ENCODE measurements at regions not wholly inside any gene's neighbourhood (a gene's known extent, or its start where the extent isn't known, plus 50 kb on each side); places are given as distances from the start of the nearest gene placed in this dataset.

- Histone ChIP-seq H3K27me3 (ENCODE audit: control insufficient read depth, insufficient read depth, low read length) (no peaks in the 10 kb centered on the region), H3K36me3 (ENCODE audit: control insufficient read depth, insufficient read depth, low read length) (no peaks in the 10 kb centered on the region), H3K4me3 (ENCODE audit: low read depth, low read length) (no peak overlapping the region)
- TF ChIP-seq, protein P1, sequence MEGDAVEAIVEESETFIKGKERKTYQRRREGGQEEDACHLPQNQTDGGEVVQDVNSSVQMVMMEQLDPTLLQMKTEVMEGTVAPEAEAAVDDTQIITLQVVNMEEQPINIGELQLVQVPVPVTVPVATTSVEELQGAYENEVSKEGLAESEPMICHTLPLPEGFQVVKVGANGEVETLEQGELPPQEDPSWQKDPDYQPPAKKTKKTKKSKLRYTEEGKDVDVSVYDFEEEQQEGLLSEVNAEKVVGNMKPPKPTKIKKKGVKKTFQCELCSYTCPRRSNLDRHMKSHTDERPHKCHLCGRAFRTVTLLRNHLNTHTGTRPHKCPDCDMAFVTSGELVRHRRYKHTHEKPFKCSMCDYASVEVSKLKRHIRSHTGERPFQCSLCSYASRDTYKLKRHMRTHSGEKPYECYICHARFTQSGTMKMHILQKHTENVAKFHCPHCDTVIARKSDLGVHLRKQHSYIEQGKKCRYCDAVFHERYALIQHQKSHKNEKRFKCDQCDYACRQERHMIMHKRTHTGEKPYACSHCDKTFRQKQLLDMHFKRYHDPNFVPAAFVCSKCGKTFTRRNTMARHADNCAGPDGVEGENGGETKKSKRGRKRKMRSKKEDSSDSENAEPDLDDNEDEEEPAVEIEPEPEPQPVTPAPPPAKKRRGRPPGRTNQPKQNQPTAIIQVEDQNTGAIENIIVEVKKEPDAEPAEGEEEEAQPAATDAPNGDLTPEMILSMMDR (IDR thresholded peaks at IDR 0.05; ENCODE audit: insufficient read depth, low read length, poor library complexity, severe bottlenecking), result no peak
- DNase-seq (ENCODE audit: low read depth), result no peak
Measured at GRCh38 chr21:16086121-16086520, 356.3 kb downstream of the USP25 start.

DNA sequence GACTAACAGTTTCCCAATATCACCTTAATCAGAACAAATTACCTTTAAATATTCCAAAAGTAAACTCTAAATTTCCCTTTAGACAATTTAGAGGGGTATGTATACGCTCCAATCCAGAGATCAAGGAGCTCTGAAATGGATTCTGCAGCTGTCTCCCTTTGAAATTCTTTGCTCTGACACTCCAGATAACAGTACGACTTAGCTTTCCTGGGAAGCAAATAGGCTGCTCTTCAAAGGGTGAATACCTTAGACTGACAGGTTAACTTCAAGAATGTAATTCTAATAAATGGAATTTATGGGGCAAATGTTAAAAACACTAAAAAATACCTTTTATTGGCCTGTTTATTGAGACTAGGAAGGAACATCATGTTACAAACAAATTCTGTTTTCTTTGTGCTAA, 357.2 kb downstream of the USP25 start:
- Histone ChIP-seq H3K27me3 (ENCODE audit: control insufficient read depth, insufficient read depth, low read length) (no peaks in the 10 kb centered on the region), H3K36me3 (ENCODE audit: control insufficient read depth, insufficient read depth, low read length) (no peaks in the 10 kb centered on the region), H3K4me3 (ENCODE audit: low read depth, low read length) (no peak overlapping the region)
- TF ChIP-seq, protein P1 (IDR thresholded peaks at IDR 0.05; ENCODE audit: insufficient read depth, low read length, poor library complexity, severe bottlenecking), result no peak
- no peak for DNase-seq (ENCODE audit: low read depth)

DNA sequence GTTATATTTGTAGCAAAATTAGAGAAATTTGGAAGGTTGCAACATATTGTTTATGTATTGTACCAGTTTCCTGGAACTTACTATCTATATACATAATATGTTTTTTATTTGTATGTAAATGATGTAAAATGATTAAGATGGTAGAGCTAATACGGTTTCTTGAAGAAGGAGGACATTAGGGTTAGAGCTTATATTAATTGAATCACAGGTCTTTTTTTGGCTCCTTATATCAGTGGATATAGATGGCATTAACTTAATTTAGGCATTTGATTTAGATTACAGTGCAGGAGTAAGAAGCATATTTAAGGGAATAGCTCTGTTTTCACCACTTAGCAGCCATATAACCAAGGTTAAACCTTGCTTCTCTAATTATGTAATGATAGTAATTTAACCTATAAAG, 357.7 kb downstream of the USP25 start:
- H3K36me3 ChIP-seq (ENCODE audit: control insufficient read depth, insufficient read depth, low read length), result no peaks in the 10 kb centered on the region
- TF ChIP-seq, protein P1 (IDR thresholded peaks at IDR 0.05; ENCODE audit: insufficient read depth, low read length, poor library complexity, severe bottlenecking), result no peak
- no peaks in the 10 kb centered on the region for H3K27me3 ChIP-seq (ENCODE audit: control insufficient read depth, insufficient read depth, low read length)
- no peak for DNase-seq (ENCODE audit: low read depth)
- H3K4me3 ChIP-seq (ENCODE audit: low read depth, low read length), result no peak overlapping the region

DNA sequence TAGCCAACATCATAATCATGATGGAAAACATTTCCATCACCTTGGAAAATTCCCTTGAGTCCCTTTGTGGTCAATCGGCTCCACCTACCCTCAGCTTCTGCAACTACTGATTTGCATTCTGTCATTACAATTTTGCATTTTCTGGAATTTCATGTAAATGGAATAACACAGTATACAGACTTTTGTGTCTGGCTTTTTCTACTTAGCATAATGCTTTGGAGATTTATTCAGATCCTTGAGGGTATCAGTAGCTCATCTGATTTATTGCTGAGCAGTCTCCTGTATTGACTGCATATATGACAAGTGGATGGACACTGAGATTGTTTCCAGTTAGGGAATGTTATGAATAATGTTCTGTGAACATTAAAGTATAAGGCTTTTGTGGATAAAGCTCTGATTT, 358.3 kb downstream of the USP25 start:
- TF ChIP-seq, protein P1 (IDR thresholded peaks at IDR 0.05; ENCODE audit: insufficient read depth, low read length, poor library complexity, severe bottlenecking), result no peak
- H3K36me3 ChIP-seq (ENCODE audit: control insufficient read depth, insufficient read depth, low read length), result no peaks in the 10 kb centered on the region
- no peak for DNase-seq (ENCODE audit: low read depth)
- H3K27me3 ChIP-seq (ENCODE audit: control insufficient read depth, insufficient read depth, low read length), result no peaks in the 10 kb centered on the region
- no peak overlapping the region for H3K4me3 ChIP-seq (ENCODE audit: low read depth, low read length)

DNA sequence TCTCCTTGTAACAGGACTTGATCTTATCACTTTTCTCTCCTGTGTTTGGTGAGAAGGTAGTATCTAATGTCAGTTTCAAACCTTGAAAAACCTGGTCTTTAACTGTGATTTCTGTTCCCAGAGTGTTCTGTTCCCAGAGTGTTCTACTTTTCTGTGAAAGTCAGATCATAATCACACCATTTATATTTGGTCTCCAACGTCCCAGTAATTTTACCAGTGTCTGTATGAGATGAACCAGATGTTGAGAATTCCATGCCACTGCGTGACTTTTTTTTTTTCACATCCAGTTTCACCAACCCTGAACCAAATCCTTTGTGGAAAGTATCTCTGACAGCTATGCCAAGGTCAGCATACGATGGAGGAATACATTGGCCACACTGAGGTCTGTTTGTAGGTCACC, 365.2 kb downstream of the USP25 start:
- H3K4me3 ChIP-seq (ENCODE audit: low read depth, low read length), result no peak overlapping the region
- no peak for DNase-seq (ENCODE audit: low read depth)
- H3K27me3 ChIP-seq (ENCODE audit: control insufficient read depth, insufficient read depth, low read length), result no peaks in the 10 kb centered on the region
- TF ChIP-seq, protein P1 (IDR thresholded peaks at IDR 0.05; ENCODE audit: insufficient read depth, low read length, poor library complexity, severe bottlenecking), result no peak
- H3K36me3 ChIP-seq (ENCODE audit: control insufficient read depth, insufficient read depth, low read length), result no peaks in the 10 kb centered on the region

DNA sequence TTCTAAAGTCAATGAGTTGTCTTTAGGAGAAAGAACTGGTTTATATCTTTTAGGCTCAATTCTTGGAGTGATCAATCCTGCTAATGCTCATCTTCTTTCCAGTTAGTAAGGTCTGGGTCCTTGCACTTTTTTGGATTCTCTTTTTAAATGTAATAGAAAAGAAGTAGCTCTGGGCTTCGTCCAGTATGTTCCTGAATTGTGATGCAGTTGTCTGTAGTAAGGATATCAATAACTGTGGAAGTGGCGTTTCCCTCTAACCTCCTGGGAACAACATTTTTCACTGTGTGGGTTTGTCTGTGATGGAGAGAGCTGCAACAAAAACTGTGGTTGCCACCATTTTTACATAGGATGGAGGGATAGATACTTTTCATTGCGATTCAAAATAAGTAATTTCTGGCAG, 367.2 kb downstream of the USP25 start:
- H3K27me3 ChIP-seq (ENCODE audit: control insufficient read depth, insufficient read depth, low read length), result no peaks in the 10 kb centered on the region
- no peaks in the 10 kb centered on the region for H3K36me3 ChIP-seq (ENCODE audit: control insufficient read depth, insufficient read depth, low read length)
- DNase-seq (ENCODE audit: low read depth), result no peak
- TF ChIP-seq, protein P1 (IDR thresholded peaks at IDR 0.05; ENCODE audit: insufficient read depth, low read length, poor library complexity, severe bottlenecking), result no peak
- H3K4me3 ChIP-seq (ENCODE audit: low read depth, low read length), result no peak overlapping the region
